CD4-positive, alpha-beta T cell treated with Interleukin-6 for 4 hours (primary cell): ENCODE measurements at regions not wholly inside any gene's neighbourhood (a gene's known extent, or its start where the extent isn't known, plus 50 kb on each side); places are given as distances from the start of the nearest gene placed in this dataset.

Source experiments
- DNase-seq: peaks from one replicate; pipeline ENCODE4 v3.0.0-alpha.2; 2020; ENCODE audit warnings: mixed read lengths

DNA sequence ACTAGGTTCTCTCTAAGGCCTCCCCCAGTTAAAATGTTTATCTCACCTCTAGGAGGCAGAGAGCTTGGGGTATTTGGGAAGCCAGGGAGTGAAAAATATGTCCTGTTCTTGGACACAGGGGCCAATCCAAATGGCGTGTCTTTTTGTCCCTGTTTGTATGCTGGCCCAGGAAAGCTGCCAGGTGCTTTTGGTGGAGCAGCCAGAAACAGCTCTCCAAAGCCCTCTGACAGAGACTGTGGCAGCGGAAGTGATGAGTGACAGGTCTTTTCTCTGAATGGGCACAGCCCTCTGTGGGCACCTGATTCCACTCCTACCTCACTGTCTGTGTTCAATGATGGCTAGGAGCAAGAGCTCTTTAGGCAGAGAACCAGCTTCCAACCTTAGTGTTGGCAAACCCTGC, 106.4 kb upstream of the KIRREL3 start:
- DNase-seq, result no peak

DNA sequence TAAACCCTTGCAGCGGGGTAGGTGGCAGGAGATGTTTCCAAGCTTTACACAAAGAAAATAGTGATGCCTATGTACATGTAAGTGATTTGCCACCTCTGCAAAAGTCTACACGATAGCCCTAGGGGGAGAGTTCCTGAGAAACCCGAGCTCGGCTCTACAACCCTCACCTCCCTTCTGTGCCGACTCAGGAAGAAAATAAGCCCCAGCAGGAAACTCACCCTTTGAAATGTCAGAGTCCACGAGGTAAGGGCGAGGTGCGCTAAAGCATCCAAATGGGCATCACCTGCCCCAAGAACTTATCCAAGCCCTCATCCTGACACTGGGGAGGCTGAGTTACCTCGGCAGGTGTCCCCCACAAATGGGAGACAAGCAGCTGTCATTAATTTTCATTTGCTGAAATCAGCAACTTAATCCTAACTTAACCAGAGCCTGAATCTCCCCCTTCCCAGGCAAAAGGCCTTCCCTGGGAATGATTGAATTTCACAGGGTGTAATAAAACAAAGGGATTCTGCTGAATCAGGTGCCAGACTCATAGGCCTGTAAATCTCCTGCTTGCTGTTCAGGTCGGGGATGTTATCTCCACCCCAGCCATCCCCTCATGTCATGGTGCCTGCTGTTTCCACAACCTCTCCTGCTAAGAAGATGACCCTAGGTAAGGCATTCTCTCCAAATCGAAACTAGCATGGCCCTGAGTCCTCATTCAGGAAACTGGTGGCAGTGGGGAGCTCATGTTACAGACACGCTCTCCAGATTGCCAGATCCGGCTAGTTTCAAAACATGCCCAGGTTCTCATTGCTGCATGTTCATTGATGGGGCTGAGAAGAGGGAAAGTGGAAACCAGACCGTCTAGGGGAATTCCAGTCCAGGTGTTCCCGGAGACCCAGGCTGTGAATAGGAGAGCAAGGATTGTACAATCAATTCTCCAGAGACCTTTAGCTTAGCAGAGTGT, 105.3 kb upstream of the KIRREL3 start:
- no peak for DNase-seq

DNA sequence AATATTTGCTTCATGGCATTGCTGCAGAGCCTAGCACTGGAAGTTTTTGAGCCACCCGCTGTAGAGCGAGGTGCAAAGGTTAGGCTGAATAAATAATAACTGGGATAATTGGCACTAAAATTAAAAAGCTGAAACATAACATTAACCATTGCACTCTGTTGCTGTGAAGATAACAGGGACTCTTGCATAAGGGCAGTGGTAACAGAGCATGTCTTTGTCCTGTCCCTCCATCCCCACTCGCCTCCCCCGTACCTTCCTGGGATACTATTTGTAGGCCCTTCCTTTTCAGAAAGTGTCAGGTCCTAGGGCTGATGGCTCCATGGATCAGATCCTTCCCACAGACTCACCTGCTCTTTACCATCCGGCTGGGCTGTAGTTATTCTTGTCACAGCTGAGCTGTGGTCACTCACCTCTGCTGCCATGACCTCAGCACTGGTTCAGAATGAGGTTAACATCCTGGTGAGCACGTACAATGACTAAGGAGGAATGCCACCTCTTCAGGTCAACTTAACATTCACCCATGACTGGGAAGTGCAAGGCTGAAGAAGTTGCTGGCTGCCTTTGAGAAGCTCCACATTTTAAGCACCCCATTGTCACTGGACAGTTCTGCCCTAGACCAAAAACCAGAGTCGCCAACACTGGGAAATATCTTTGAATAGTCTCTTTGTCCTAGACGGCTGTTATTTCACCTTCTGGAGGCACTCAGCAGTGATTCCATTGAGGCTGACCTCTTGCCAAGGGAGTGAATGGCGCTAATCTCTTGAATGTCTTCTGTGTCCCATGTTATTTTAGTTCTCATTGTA, 103.2 kb upstream of the KIRREL3 start:
- DNase-seq, result no peak

DNA sequence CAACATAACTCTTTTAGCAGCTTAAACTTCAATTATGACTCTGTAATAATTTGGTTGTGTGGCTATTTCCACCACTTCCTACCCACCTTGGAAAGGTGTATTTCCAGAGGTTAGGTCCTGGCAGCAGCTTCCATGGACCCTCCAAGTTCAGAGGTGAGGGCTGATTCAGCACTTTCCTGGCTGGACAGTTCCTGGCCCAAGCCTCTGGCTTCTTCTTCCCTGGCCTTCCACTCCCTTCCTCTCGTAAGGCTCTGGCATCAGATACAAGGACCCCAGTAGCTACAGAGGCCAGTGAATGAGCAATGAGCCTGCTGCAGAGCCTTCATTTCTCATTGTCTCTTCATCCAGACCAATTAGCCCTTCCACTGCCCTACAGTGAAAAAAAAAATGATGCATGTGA, 98.1 kb upstream of the KIRREL3 start:
- DNase-seq, result no peak

DNA sequence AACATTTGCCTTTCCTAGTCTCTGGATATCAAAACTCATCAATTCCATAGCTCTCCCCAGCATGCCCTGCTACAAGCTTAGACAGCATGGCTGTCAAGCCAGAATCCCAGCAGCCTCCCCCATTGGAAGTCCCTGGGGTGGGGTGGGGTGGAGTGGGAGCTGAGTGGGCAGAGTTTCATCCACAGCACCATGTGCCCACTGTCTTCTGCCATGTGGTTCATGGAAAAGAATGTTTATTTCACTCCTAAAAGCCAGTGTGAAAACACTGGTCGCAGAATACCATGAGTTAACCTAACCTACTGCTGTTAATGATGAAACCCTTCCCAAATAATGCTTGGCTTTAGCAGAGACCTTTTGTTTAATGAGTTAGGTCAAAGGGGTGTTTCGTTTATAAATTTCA, 80.2 kb upstream of the KIRREL3 start:
- DNase-seq, result no peak

DNA sequence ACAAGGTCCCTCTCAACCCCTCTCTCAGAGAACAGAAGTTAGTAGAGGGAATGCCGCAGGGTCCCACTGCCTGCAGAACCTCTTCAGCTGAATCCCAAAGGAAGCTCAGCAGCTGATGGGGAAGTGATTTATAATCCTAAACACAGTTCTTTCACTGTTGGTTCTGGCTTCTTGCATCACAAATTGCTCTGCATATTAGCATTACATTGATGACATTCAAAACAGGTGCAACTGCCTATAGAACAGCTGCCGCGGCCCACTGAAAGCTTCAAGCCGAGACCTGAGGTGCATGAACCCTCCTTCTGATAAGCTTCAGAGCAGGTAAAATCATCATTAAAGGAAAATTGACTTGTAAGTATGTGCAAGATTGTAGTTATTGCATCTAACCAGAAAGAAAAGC, 75.2 kb upstream of the KIRREL3 start:
- no peak for DNase-seq

DNA sequence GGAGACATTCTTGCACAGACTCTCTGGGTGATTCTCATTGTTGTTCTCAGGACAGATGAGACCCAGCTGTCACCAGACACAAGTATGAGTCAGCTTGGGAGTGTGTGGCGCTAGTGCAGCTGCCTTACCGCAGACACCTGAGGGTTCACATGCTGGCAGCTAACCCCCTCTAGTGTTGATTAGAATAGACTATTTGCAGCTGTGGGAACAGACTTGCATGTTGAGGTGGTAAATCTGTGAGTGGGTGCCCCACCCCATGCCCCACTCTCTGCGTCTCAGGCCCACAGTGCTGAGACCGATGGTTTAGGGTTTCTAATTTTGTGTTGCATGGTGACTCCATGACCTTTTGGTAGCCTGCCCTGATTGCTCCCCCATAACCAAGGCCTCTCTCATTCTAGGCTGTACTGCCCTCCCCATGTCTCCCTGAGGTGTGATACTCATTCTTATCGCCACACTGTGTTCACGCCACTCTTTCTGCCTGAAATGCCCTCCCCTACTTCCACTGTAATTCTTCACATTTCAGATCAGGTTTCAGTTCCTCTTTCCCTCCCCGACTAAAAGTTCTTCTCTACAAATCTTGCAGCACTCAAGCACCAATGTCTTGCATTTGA, 73.7 kb upstream of the KIRREL3 start:
- no peak for DNase-seq

DNA sequence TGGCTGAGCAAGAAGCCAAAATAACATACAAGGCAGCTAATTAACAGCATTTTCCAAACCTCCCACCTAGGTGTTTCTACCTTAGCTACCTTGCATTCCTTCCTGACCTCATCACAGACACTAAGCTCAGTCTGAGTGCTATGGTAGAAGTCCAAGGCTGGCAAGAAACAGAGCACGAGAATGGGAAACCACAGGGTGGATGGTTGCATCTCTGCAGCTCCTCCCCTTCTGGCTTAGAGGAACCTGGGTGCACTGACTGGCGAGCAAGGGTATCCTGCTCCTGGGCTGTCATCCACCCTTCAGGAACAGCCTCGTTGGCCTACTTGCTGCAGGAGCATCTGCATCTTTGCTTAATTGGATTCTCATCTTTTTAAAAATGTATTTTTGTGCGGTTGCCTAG, 73.1 kb upstream of the KIRREL3 start:
- DNase-seq, result no peak

DNA sequence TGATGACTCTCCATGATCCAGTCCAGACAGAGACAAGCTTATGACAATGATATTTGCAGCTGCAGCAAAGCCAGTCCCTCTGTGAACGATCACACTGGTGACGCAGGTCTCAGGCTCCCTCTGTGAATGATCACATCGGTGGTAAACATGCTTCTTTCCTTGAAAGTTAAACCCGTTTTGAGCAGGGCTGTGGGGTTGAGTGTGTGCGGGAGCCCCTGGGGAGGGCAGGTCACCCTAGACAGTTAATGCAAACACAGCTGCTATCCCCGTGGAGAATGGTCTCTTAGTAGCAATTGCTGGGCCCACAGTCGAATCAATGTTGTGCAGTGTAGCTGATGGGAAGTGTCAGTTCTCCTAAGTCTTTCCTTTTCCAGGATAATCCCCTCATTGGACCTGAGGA, 71.0 kb upstream of the KIRREL3 start:
- no peak for DNase-seq

DNA sequence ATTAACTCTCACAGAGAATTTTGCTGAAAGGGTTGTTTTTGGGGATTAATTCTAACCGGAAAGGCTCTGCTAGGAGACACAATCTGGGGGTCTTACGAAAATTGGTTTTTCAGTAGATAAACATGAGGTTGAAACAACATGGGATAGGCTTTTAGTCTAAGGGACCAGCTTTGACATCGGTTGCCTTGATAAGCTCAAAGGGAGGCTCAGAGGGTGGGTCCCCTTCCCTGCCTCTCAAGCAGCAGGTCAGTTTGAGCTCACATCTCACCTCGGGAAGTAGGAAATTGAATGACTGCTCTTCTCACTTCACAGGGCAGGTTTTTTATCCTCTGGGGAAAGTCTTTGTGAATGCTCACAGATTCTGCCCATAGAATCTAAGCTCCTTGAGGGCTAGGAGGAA, 70.2 kb upstream of the KIRREL3 start:
- DNase-seq, result no peak

DNA sequence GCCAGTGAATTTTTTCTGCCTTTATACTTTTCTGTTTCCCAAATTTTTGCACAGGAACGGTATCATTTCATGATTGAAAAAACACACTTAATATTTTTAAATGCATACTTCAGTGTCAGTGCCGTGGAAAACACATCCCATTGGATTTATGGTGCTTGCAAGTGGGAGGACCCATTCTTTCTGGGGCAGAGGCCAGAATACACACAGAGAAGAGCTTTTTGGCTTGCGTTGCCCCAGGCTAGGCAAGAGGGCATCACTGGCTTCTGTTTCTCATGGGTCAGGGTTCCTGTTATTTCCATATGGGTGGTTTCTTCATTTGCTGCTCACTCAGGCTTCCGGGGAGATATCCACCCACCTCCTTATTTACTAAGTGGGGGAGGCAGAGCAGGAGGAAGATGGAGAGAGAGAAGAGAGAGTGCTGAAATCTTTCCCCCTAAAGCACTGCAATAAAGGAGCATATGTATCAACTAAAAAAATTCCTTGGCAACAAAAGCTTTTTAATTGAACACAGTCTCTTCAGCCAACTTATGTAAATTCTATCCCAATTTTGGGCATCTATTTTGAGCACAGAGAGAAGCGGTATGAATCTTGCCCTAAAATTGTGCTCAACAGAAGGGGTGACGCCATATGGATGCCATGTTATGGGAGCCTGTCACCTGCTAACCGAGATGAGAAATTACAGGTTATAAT, 66.0 kb upstream of the KIRREL3 start:
- no peak for DNase-seq

DNA sequence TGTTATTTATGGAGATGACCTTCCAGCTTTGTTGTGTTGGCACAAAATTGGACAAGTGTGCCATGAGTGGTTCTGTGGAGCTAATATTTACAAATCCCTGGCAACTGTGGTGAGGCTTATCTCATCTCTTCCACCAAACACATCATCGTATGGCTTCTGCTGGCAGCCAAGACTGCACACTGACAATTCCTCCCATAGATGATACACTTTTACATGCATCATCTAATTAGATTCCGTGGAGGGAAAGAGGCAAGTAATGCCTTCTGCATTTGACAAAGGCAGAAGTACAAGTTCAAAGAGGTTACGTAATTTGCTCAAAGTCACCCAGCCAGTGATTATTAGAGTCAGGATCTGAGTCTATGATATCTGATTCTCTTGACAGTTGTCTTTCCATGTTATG, 62.7 kb upstream of the KIRREL3 start:
- DNase-seq, result no peak

DNA sequence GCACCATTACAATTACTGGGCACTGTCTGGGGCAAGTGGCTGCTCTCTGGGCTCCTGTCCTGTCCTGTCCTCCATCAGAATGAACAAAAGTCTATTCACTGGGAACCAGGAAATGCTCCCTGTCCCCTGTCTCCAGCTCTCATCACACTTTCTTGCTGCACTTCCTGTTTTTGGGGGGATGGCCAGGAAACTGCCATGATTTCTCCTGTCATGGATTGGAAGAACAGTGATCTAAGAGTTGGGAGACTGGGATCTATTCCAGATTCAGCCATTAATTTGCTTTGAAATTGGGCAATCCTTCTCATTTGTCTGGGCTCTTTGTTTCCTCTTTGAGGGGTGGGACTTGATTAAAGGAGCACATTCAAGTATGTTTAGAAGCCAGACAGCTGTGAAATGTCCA, 61.4 kb upstream of the KIRREL3 start:
- DNase-seq, result no peak

DNA sequence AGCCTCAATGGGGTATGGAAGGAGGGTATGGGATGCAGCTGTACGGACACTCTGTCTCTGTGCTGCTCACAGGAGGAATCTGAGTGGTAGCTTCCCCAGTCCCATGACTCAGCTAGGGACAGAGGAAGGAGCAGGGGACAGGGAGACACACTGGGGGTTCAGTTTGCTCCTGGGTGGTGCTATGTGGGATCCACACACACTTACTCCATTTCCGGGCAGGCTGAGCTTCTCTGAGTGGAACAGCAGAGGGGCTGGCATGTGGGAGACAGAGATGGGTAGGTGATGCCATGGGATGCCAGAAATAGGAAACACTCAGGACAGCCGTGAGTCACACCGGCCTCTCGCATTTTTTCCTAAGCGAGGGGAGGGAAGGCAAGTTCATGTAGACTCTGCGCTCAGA, 59.2 kb upstream of the KIRREL3 start:
- DNase-seq, result no peak

DNA sequence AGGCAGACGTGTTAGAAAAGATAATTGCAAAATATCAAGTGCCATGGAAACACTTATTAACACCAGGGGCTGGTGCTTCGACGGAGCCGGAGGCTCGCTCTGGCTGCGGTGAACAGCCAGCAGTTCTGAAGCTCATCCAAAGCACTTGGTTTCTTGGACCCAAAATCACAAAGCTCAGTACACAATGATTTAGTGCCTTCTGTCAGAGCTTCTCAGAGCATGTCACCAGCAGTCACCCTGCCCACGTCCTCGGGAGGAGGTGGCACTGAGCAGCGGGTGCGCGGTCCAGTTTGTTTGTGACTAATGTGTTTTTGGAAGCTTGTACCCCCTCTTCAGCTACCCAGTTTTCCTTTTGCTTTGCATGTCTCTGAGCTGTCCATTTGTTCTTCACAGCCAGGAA, 58.7 kb upstream of the KIRREL3 start:
- no peak for DNase-seq

DNA sequence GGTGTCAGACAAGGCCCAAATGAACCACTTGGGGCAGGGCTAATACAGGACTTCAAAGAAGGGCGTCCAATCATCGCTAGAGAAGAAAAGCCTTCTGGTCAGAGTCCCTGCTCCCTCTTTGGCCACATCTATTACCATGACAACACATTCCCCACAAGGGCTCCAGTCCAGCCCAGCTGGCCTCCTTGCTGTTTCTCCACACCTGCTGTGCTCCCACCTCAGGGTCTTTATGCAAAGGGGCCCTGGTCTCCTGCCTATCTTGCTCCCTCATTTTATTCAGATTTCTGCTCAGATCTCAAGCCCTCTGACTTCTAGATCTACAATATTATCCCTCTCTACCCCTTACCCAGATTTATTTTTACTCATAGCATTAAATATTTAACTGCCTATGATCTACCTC, 58.0 kb upstream of the KIRREL3 start:
- DNase-seq, result no peak

DNA sequence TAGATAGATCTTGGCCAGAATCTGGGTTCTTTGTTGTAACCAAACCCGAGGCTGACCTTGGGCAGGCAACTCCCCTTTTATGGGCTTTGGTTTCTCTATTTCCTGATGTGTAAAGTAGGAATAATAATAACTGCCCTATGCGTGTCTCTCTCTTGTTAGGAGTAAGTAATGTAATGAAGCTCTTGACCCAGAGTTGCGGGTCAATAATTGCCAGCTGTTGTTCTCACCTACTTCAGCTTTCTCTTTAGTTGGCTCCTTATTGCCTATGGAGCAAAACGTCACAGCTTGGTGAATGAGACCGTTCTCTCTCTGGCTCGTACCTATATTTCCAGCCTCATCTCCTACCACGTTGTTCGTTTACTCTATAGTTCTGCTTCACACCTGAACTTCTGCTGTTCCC, 56.6 kb upstream of the KIRREL3 start:
- no peak for DNase-seq

DNA sequence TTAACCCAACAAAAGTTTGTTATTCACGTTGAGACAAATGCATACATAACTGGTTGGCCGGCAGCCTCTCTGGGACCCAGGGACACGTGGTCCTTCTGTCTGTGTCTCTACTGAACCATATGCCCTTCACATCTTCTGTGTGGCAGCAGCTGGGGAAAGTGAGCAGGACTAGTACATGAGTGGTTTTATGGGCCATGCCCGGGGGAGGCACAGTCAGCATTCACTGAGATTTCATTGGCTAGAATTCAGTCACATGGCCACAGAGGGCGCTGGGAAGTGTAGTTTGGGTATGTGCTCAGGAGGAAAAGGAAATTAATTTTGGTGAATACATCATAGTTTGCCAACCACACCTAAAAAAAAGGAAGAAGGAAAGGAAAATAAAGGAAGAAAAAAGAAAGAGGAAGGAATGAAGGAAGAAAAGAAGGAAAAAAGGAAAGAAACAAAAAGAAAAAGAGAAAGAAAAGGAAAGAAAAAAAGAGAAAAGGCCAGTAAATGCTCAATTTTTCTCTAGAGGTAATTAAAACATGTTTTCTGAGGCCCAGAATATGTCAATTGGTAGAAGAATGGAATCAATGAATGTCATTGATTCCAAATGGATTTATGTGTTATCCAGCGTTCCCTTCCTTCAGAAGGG, 55.9 kb upstream of the KIRREL3 start:
- DNase-seq, result no peak

DNA sequence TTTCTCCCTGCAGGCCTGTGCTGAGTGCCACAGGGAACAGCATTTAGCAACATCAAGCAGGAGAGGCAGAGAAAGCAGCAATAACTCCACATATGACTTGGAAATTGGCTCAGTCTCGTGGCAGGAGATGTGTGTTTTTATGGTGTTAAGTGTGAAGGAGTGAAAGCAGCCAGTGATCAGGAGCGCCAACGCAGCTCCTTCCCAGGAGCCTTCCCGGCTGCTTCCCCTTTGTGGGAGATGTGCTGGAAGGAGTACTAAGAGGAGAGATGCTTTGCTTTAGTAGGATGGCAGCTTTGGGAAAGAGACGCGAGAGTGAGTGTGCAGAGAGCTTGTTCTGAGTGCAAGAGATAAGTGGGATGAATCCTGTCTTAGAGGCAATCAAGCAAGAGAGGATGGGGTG, 54.7 kb upstream of the KIRREL3 start:
- DNase-seq, result no peak

DNA sequence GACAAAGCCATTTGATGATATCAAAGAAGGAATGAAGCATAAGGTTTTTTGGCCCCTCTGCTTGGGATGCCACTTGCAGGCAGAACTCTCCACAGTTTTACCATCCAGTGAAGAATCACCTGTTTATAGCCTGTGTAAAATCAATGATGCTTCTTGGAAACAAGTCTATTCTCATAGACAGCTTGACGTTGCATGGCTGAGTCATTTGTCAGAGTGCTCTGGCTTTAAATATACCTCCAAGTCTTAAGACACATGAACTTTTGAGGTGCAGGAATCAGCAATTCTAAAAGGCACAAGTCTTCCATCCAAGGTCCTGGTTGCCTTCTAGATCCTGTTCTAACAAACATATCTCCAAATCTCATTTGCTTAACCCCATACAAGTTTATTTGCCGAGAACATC, 53.6 kb upstream of the KIRREL3 start:
- no peak for DNase-seq

DNA sequence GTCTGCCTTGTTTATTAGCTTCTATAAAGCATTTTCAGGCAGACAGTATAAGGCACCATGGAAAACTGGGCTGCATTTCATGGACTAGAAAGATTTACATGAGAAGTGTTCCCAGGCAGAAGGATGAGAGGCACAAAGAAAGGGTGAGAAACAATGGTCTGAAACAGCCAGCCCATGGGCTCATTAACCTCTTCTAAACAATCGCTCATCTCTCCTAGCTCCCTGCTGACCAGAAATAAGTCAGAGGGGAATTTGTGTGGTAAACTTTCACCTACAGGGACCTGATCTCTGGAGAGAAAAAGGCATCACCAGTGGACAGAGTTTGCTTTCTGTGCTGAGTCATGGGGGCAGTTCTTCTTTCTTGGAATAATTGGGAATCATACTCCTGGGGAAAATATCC, 51.8 kb upstream of the KIRREL3 start:
- no peak for DNase-seq
